ENCODE measurements at regions not wholly inside any gene's neighbourhood (a gene's known extent, or its start where the extent isn't known, plus 50 kb on each side); places are given as distances from the start of the nearest gene placed in this dataset.

- H3K36me3 ChIP-seq (replicated peaks in 1 of 2; ENCODE audit: control extremely low read depth in 1 of 2, control insufficient read depth in 1 of 2, extremely low read depth in 1 of 2, insufficient read depth in 2 of 2, low read length in 1 of 2): no peaks in the 10 kb centered on the region
- H3K27me3 Mint-ChIP-seq: peaks cover 10% of the 10 kb centered on the region
- TF ChIP-seq EZH2 (IDR thresholded peaks at IDR 0.05; ENCODE audit: borderline replicate concordance, insufficient read depth, low read depth, low read length, poor library complexity, severe bottlenecking) (no peak), CTCF (IDR thresholded peaks at IDR 0.05) (no peak)
- H3K9ac ChIP-seq (ENCODE audit: low read length): no peak overlapping the region
- H3K4me2 ChIP-seq (replicated peaks; ENCODE audit: low read depth, low read length, poor library complexity, severe bottlenecking): no peak overlapping the region
- POLR2A ChIA-PET: no interaction called here
- no peaks in the 10 kb centered on the region for H3K9me3 Mint-ChIP-seq (ENCODE audit: insufficient read depth)
- no peak overlapping the region for H3K4me3 ChIP-seq (ENCODE audit: control extremely low read depth in 1 of 5, extremely low read depth in 1 of 5, insufficient read depth in 1 of 5, low read depth in 2 of 5, low read length in 4 of 5)
- H3K79me2 ChIP-seq (ENCODE audit: control insufficient read depth, insufficient read depth, low read length): no peaks in the 10 kb centered on the region
- peaks cover 4% of the 10 kb centered on the region for H3K4me1 Mint-ChIP-seq
- no CpG with 5 or more reads among the region's 2 CpGs for WGBS (ENCODE audit: insufficient coverage)
- H3K9me3 ChIP-seq (ENCODE audit: control extremely low read depth in 1 of 3, control insufficient read depth in 2 of 3, insufficient read depth in 1 of 3, low read length in 2 of 3): no peaks in the 10 kb centered on the region
- intact Hi-C loops (cut with micrococcal nuclease): no loop called here
- H4K20me1 ChIP-seq (ENCODE audit: control insufficient read depth, insufficient read depth, low read length, poor library complexity, severe bottlenecking): no peaks in the 10 kb centered on the region
- no peak overlapping the region for H3K27ac Mint-ChIP-seq
- no peak overlapping the region for H3K27ac ChIP-seq (ENCODE audit: low read length in 2 of 2)
- H3K27me3 ChIP-seq (replicated peaks in 1 of 4; ENCODE audit: control extremely low read depth in 1 of 4, control insufficient read depth in 3 of 4, insufficient read depth in 4 of 4, low read length in 3 of 4): peaks cover 0 to 3% (median 0%) of the 10 kb centered on the region in 4 experiments
- DNase-seq (no peak), ATAC-seq (ENCODE audit: low read depth) (no peak)
- CTCF ChIA-PET: no interaction called here
- H2AFZ ChIP-seq (ENCODE audit: insufficient read depth, low read depth, low read length, poor library complexity, severe bottlenecking): no peak overlapping the region
- H3K4me1 ChIP-seq (ENCODE audit: control insufficient read depth in 2 of 2, insufficient read depth in 2 of 2, low read length in 2 of 2): peaks cover 0 to 5% of the 10 kb centered on the region in 2 donors
- H3K4me3 Mint-ChIP-seq: no peak overlapping the region
Observed at GRCh38 chr10:4692206-4692605, 133.8 kb upstream of the AKR1E2 start.

- Histone ChIP-seq H3K4me2 (replicated peaks; ENCODE audit: low read depth, low read length, poor library complexity, severe bottlenecking) (no peak overlapping the region), H3K4me1 (ENCODE audit: control insufficient read depth in 2 of 2, insufficient read depth in 2 of 2, low read length in 2 of 2) (peaks cover 0 to 5% of the 10 kb centered on the region in 2 donors), H3K27ac (ENCODE audit: low read length in 2 of 2) (no peak overlapping the region), H3K27me3 (replicated peaks in 1 of 4; ENCODE audit: control extremely low read depth in 1 of 4, control insufficient read depth in 3 of 4, insufficient read depth in 4 of 4, low read length in 3 of 4) (peaks cover 0 to 3% (median 0%) of the 10 kb centered on the region in 4 experiments), H3K9ac (ENCODE audit: low read length) (no peak overlapping the region), H4K20me1 (ENCODE audit: control insufficient read depth, insufficient read depth, low read length, poor library complexity, severe bottlenecking) (no peaks in the 10 kb centered on the region), H2AFZ (ENCODE audit: insufficient read depth, low read depth, low read length, poor library complexity, severe bottlenecking) (no peak overlapping the region), H3K4me3 (ENCODE audit: control extremely low read depth in 1 of 5, extremely low read depth in 1 of 5, insufficient read depth in 1 of 5, low read depth in 2 of 5, low read length in 4 of 5) (no peak overlapping the region), H3K36me3 (replicated peaks in 1 of 2; ENCODE audit: control extremely low read depth in 1 of 2, control insufficient read depth in 1 of 2, extremely low read depth in 1 of 2, insufficient read depth in 2 of 2, low read length in 1 of 2) (no peaks in the 10 kb centered on the region), H3K9me3 (ENCODE audit: control extremely low read depth in 1 of 3, control insufficient read depth in 2 of 3, insufficient read depth in 1 of 3, low read length in 2 of 3) (no peaks in the 10 kb centered on the region), H3K79me2 (ENCODE audit: control insufficient read depth, insufficient read depth, low read length) (no peaks in the 10 kb centered on the region)
- peaks cover 10% of the 10 kb centered on the region for H3K27me3 Mint-ChIP-seq
- ChIA-PET POLR2A (no interaction called here), CTCF (no interaction called here)
- no CpG with 5 or more reads among the region's 5 CpGs for WGBS (ENCODE audit: insufficient coverage)
- no peak for ATAC-seq (ENCODE audit: low read depth)
- TF ChIP-seq EZH2 (IDR thresholded peaks at IDR 0.05; ENCODE audit: borderline replicate concordance, insufficient read depth, low read depth, low read length, poor library complexity, severe bottlenecking) (no peak), CTCF (IDR thresholded peaks at IDR 0.05) (no peak)
- no peak overlapping the region for H3K4me3 Mint-ChIP-seq
- intact Hi-C loops (cut with micrococcal nuclease): no loop called here
- DNase-seq: no peak
- no peaks in the 10 kb centered on the region for H3K9me3 Mint-ChIP-seq (ENCODE audit: insufficient read depth)
- H3K27ac Mint-ChIP-seq: no peak overlapping the region
- peaks cover 4% of the 10 kb centered on the region for H3K4me1 Mint-ChIP-seq
Observed at GRCh38 chr10:4691776-4692175, 134.2 kb upstream of the AKR1E2 start.

Measured in B cell (primary cell).